Nephron (organoid): ENCODE measurements at regions not wholly inside any gene's neighbourhood (a gene's known extent, or its start where the extent isn't known, plus 50 kb on each side); places are given as distances from the start of the nearest gene placed in this dataset.

Source experiments
- H3K27ac Mint-ChIP-seq, 3 experiments: 2 replicates each; pipeline ENCODE4 v1.8.0; 2020; ENCODE audit warnings: mixed read lengths in 3 of 3, mild to moderate bottlenecking in 2 of 3, moderate library complexity in 1 of 3
- H3K27me3 Mint-ChIP-seq: 2 replicates; pipeline ENCODE4 v1.8.0; 2021; ENCODE audit warnings: low read depth, mild to moderate bottlenecking, moderate library complexity, mixed read lengths
- H3K36me3 Mint-ChIP-seq: 2 replicates; pipeline ENCODE4 v1.8.0; 2020; ENCODE audit warnings: low read depth, mixed read lengths
- H3K4me1 Mint-ChIP-seq: 2 replicates; pipeline ENCODE4 v1.8.0; 2020; ENCODE audit warnings: mixed read lengths
- H3K4me3 Mint-ChIP-seq, 3 experiments: 2 replicates each; pipeline ENCODE4 v1.8.0; 2020; ENCODE audit warnings: mild to moderate bottlenecking in 3 of 3, mixed read lengths in 3 of 3, moderate library complexity in 2 of 3
- H3K9me3 Mint-ChIP-seq: 2 replicates; pipeline ENCODE4 v1.8.0; 2020; ENCODE audit warnings: mixed read lengths
- TF ChIP-seq, protein P1 (sequence below), 3 experiments: fragments of 200-600 bp; sonication (generic); IDR thresholded peaks; one replicate each; pipeline ENCODE4 v1.5.0; 2021; ENCODE audit warnings: antibody characterized with exemption in 3 of 3; ENCODE audit not compliant: unreplicated experiment in 3 of 3

DNA sequence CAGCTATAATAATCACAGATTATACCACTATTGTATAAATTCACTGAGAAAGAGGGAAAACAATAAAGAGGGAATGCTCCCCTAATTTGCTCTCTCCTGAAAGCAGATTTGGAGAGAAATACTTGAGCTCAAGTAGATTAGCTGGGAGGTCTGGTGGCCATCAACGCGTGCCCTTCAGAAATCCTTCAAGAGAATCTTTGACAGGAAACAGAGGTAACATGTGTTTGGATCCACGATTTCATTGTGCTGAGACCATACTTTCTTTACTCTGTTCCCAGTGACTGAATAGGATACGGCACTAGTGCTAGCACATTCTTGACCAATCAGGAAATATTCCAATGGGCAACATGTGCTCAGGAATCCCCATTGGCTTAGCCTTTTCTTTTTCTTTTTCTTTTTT, 1395.3 kb downstream of the RAPGEF2 start:
- no peak overlapping the region for H3K27ac Mint-ChIP-seq
- no peaks in the 10 kb centered on the region for H3K4me1 Mint-ChIP-seq
- no peaks in the 10 kb centered on the region for H3K27me3 Mint-ChIP-seq
- peaks cover 4% of the 10 kb centered on the region for H3K9me3 Mint-ChIP-seq
- TF ChIP-seq, protein P1, sequence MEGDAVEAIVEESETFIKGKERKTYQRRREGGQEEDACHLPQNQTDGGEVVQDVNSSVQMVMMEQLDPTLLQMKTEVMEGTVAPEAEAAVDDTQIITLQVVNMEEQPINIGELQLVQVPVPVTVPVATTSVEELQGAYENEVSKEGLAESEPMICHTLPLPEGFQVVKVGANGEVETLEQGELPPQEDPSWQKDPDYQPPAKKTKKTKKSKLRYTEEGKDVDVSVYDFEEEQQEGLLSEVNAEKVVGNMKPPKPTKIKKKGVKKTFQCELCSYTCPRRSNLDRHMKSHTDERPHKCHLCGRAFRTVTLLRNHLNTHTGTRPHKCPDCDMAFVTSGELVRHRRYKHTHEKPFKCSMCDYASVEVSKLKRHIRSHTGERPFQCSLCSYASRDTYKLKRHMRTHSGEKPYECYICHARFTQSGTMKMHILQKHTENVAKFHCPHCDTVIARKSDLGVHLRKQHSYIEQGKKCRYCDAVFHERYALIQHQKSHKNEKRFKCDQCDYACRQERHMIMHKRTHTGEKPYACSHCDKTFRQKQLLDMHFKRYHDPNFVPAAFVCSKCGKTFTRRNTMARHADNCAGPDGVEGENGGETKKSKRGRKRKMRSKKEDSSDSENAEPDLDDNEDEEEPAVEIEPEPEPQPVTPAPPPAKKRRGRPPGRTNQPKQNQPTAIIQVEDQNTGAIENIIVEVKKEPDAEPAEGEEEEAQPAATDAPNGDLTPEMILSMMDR (IDR thresholded peaks at IDR 0.05; ENCODE audit: unreplicated experiment in 3 of 3) = no peak
- H3K4me3 Mint-ChIP-seq = no peak overlapping the region
- H3K36me3 Mint-ChIP-seq = no peaks in the 10 kb centered on the region

DNA sequence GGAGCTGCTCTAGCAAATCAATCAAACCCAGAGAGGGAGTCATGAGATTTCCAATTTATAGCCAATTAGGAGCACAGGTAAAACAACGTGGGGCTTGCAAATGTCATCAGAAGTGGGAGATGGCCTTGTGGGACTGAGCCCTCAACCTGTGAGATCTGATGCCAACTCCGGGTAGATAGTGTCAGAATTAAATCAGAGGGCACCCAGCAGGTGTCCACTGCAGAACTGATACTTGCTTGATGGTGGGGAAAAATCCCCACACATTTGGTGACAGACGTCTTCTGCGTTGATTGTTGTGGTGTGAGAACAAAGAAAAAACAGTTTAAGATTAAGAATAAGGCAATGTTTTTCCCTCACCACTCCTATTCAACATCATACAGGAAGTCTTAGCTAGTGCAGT, 1402.8 kb downstream of the RAPGEF2 start:
- Mint-ChIP-seq H3K4me3 (no peak overlapping the region), H3K9me3 (no peaks in the 10 kb centered on the region), H3K27me3 (no peaks in the 10 kb centered on the region), H3K27ac (no peak overlapping the region), H3K4me1 (peaks cover 8% of the 10 kb centered on the region), H3K36me3 (no peaks in the 10 kb centered on the region)
- TF ChIP-seq, protein P1 (IDR thresholded peaks at IDR 0.05; ENCODE audit: unreplicated experiment in 3 of 3) = no peak

DNA sequence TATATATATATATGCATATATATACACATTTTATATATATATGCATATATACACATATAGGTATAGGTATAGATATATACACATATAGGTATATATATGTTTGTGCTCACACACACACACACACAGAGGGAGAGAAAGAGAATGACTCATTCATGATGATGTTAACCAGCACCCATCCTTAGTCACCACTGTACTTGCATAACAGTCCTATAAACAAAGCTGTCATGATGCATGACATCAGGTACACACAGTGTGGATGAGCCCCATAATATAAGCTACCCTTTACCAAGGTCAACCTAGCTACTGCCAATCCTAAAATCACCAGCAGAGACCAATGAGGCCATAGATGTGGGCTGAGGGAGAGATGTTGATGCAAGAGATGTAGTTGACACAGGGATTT, 1408.0 kb downstream of the RAPGEF2 start:
- Mint-ChIP-seq H3K9me3 (no peaks in the 10 kb centered on the region), H3K27me3 (no peaks in the 10 kb centered on the region), H3K4me3 (no peak overlapping the region), H3K4me1 (peaks cover 8% of the 10 kb centered on the region), H3K36me3 (no peaks in the 10 kb centered on the region), H3K27ac (no peak overlapping the region)
- TF ChIP-seq, protein P1 (IDR thresholded peaks at IDR 0.05; ENCODE audit: unreplicated experiment in 3 of 3) = no peak

DNA sequence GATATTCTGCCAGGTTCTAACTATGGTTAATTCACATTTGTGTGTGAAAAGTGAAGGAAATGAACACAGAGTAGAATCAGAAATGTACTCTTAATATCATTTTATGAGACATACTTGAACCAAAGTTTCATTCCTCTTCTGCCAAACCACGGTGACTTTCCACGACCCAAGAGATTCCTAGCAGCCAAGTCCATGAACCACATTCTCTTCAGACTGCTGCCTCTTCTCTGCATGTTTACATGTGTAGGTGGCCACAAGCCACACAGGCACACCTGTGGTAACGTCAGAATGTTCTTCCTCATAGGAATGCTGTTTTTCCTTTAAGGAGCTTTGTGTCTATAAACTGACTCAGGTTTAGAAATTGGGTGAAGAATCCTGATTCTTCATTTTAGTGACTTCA, 1411.2 kb downstream of the RAPGEF2 start:
- Mint-ChIP-seq H3K4me1 (peaks cover 2% of the 10 kb centered on the region), H3K27me3 (peaks cover 3% of the 10 kb centered on the region), H3K4me3 (no peak overlapping the region), H3K27ac (no peak overlapping the region), H3K36me3 (no peaks in the 10 kb centered on the region), H3K9me3 (no peaks in the 10 kb centered on the region)
- TF ChIP-seq, protein P1 (IDR thresholded peaks at IDR 0.05; ENCODE audit: unreplicated experiment in 3 of 3) = no peak

DNA sequence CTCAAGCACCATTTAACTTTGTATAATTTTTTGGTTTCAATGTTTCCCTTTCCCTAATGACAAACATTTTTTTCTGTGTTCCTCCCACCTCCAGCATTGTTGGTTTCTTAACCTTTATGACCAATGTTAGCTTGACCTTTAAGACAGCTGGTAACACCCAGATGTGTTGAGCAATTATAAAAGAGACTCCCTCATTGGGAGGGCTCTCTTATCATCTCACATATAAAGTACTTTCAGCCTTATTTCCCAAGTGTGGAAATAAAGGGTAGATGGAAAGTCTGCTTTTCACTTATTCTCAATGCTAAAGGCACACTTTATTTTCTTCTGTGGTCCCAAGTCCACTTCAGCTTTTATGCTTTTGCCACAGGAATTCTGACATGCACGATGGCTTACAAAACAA, 1420.4 kb downstream of the RAPGEF2 start:
- TF ChIP-seq, protein P1 (IDR thresholded peaks at IDR 0.05; ENCODE audit: unreplicated experiment in 3 of 3) = no peak
- H3K27me3 Mint-ChIP-seq = peaks cover 3% of the 10 kb centered on the region
- no peak overlapping the region for H3K27ac Mint-ChIP-seq
- H3K4me3 Mint-ChIP-seq = no peak overlapping the region
- no peaks in the 10 kb centered on the region for H3K9me3 Mint-ChIP-seq
- no peaks in the 10 kb centered on the region for H3K36me3 Mint-ChIP-seq
- H3K4me1 Mint-ChIP-seq = no peaks in the 10 kb centered on the region

DNA sequence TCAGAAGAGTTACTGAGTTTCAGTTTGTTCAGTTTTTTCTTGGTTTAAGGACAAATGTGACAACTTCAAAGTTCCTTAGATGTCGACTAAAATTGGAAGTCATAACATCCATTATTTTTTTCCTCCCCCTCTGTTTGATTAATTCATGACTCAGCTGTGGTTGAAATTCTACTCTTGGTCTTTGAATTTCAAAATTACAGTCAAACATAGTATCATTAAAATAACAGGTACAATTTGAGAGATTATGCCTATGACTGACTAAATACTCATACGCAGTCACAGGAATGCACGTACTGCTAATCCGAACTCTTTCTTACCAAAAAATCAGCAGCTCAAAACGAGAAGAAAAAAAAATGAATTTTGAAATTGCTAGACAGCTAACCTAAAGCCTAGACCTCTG, 1434.8 kb downstream of the RAPGEF2 start:
- H3K27ac Mint-ChIP-seq = no peak overlapping the region
- H3K4me3 Mint-ChIP-seq = no peak overlapping the region
- H3K36me3 Mint-ChIP-seq = no peaks in the 10 kb centered on the region
- TF ChIP-seq, protein P1 (IDR thresholded peaks at IDR 0.05; ENCODE audit: unreplicated experiment in 3 of 3) = no peak
- H3K27me3 Mint-ChIP-seq = no peaks in the 10 kb centered on the region
- H3K9me3 Mint-ChIP-seq = peaks cover 6% of the 10 kb centered on the region
- H3K4me1 Mint-ChIP-seq = no peaks in the 10 kb centered on the region
